Choroid plexus epithelial cell (primary cell): ENCODE measurements at regions not wholly inside any gene's neighbourhood (a gene's known extent, or its start where the extent isn't known, plus 50 kb on each side); places are given as distances from the start of the nearest gene placed in this dataset.
"Not testable (repeated sequence)": the region's sequence is repeated elsewhere in the genome, so short reads cannot be mapped to it uniquely, and the experiment has no call there.

ENCODE experiments used
- DNase-seq: peaks from one replicate; pipeline ENCODE4 v3.0.0-alpha.2; 2010; ENCODE audit warnings: low read depth
- H3K4me3 ChIP-seq: 2 replicates; pipeline ENCODE4 v1.5.1; 2011; ENCODE audit warnings: low read depth, mild to moderate bottlenecking, control low read depth, low read length, moderate library complexity
- CTCF ChIP-seq: conservative IDR thresholded peaks from 2 replicates; pipeline ENCODE4 v1.5.1; 2011; ENCODE audit warnings: low read depth, mild to moderate bottlenecking, control low read depth, inconsistent platforms, low read length, moderate library complexity

GRCh38 chr16:75947626-75948239 lies 221.4 kb upstream of the CPHXL start:
- DNase-seq: no peak
- H3K4me3 ChIP-seq: no peak overlapping the region
- no peak for TF ChIP-seq CTCF

DNA sequence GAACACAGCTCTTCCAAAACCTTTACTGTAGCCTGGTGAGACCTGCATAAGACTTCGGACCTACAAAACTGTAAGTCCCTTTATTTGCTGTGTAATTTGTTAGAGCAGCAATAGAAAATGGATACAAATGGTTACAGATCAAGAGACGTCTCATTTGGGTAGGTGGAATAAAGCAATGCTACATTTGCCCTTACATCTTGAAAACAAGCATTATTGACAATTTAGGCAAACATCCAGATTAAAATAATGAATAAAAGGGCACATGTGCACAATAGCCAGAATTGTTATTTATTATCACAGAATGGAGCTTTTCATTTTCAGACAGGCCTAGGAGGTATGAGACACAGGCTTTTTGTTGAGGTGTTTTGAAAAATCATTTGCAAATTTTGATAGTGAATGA lies 222.2 kb upstream of the CPHXL start:
- no peak for TF ChIP-seq CTCF
- H3K4me3 ChIP-seq: no peak overlapping the region
- no peak for DNase-seq

DNA sequence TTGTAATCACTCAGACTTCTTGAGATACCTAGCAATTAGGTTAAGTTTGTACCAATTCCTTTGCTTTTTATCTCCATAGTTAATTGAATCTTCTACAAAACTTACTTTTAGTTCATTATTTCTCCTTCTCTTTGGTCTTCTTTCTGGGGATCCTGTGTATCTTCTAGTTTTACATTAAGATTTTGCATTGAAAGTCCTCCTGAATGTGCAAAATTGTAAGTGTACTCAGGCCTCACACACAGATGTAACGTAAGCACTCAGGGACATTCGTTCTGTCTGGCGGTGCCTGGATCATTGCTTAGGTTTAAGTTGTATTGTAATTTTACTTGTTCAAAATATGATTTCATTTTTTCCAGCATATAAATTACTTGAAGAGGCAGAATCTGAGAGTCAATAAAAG lies 222.6 kb upstream of the CPHXL start:
- TF ChIP-seq CTCF: no peak
- H3K4me3 ChIP-seq: no peak overlapping the region
- DNase-seq: no peak

DNA sequence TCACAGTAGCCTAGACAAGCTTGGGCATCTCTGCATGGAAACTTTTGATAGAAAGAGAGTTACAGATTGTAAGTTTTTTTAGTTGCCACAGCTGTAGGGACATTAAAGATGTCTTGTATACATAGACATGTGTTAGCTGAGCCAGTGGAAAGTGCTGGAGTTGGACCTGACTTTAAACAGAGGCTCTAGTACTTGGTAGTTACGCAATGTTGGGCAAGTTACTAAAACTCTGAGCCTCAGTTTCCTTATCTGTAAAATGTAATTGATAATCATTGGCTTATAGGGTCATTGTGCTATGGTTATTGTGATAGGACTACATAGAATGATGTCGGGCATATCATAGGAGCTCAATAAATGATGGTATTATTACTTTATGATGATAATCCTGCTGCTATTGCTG lies 225.8 kb upstream of the CPHXL start:
- TF ChIP-seq CTCF: no peak
- no peak overlapping the region for H3K4me3 ChIP-seq
- no peak for DNase-seq

DNA sequence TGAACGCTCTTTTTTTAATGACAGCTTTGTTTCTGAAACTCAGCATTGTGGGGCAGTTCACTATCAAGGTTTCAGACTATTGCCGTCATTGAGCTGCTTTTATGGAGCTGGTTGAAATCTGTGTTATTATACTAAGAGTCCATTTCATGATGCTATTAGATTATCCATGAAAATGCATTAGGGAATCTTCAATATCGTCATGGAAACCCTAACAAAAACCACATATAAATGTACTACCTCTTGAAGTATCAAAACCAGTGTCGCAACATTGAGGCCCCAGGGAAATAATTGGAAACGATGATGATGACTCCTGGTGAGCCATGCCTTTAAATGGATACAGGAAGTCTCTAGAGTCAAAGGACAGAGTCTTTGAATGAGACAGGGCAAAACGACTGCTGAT lies 231.6 kb upstream of the CPHXL start:
- H3K4me3 ChIP-seq: no peak overlapping the region

DNA sequence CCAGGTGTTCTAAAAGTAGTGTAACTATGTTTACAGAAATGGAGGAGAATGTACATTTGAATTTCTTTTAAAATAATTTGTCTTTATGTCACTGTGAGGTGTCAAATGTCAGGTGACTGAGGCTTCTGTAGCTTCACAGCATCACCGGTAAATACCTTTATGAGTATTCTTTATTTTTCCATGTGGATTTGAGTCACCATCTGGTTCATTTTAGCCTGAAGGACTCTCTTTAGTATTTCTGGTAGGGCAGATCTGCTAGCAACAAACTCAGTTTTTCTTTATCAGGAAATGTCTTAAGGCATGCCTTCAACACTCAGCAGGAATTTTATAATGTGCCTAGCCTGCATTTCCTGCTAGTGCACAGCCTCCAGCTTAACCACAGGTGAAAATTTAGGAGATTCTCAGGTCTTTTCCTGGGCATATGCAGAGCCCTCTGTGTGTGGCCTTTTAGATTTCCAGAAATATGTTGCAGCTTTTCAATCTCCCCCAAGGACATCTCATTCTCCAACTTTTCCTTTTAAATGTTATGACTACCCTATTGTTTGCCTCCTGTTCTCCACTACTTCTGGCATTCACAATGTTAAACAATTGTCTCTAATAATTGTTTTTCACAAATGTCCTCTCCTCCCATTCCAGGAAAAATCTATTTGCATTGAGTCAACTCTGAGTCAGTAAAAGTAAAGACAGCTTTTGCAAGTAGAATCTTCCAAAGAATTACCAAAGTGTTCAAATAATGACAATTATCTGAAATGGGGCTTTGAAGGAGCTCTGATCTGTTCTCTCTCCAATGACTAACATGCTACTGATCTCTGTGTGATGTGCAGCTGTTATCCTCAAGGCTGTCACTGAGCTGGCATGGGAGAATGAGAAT lies 239.4 kb upstream of the CPHXL start:
- no peak for TF ChIP-seq CTCF
- no peak for DNase-seq
- H3K4me3 ChIP-seq: no peak overlapping the region

More for the DNA sequence above, 231.6 kb upstream of the CPHXL start:
- TF ChIP-seq CTCF: no peak
- DNase-seq: no peak

- DNase-seq: not testable (repeated sequence)
Measured at GRCh38 chr16:75969120-75969519, 242.8 kb upstream of the CPHXL start.

More at GRCh38 chr16:75969120-75969519, 242.8 kb upstream of the CPHXL start:
- not testable (repeated sequence) for H3K4me3 ChIP-seq
